ENCODE measurements at regions not wholly inside any gene's neighbourhood (a gene's known extent, or its start where the extent isn't known, plus 50 kb on each side); places are given as distances from the start of the nearest gene placed in this dataset.

DNA sequence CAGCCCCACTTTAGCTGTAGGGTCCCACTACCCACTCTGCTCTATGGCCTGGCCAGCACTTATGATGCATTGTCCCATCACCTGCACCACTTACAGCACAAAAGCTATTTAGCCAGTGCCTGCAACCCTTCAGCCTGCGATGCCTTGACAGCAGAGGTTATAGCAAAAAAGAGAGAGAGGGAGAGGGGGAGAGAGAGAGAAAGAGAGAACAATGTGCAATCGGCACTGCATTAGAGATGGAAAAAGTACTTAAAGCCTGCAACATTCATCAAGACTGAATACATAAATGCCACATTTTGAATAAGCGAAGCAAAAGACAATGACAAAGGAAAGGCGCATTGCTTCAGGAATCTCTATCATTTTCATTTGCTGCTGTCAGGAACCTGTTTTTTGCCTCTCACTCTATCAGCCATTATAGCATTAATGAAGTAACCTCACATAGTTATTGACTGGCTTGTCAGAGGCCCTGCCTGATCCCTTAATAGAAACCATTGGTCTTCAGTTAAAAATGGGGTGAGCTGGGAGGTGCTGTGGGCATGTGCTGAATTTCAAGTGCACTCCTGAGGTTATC, 833.1 kb downstream of the BCL11A start:
- ChIA-PET POLR2A (ENCODE audit: partially characterized antibody) (no interaction called here), CTCF (ENCODE audit: partially characterized antibody) (no interaction called here)
- H3K9ac ChIP-seq (replicated peaks in 1 of 4; ENCODE audit: extremely low read depth in 1 of 4, low read depth in 3 of 4, low read length in 3 of 4): no peak overlapping the region
- H3K56ac ChIP-seq (replicated peaks; ENCODE audit: insufficient read length, low read depth, low read length): no peak overlapping the region
- H2BK5ac ChIP-seq (ENCODE audit: low read depth, low read length): no peak overlapping the region
- H3K14ac ChIP-seq (ENCODE audit: insufficient read length): no peak overlapping the region
- H3K18ac ChIP-seq (ENCODE audit: extremely low read depth, low read length): no peak overlapping the region
- no peak overlapping the region for H3K23ac ChIP-seq (ENCODE audit: insufficient read length)
- no peak for TF ChIP-seq PHF8 (conservative IDR thresholded peaks at IDR 0.05; ENCODE audit: low read depth, low read length)
- TF ChIP-seq CBX8 (IDR thresholded peaks at IDR 0.05; ENCODE audit: borderline replicate concordance, low read depth, low read length): no peak
- TF ChIP-seq KDM5A (IDR thresholded peaks at IDR 0.05; ENCODE audit: low read length): no peak
- H4K8ac ChIP-seq (ENCODE audit: extremely low read depth, insufficient read depth, low read length): no peak overlapping the region
- H3K79me1 ChIP-seq (ENCODE audit: low read depth, low read length): no peaks in the 10 kb centered on the region
- no peak overlapping the region for H4K91ac ChIP-seq (replicated peaks; ENCODE audit: insufficient read length, low read length)
- no peak overlapping the region for H3K27ac ChIP-seq (ENCODE audit: low read depth, low read length)
- H2BK120ac ChIP-seq (replicated peaks; ENCODE audit: low read depth, low read length): no peak overlapping the region
- no peak overlapping the region for H2AK5ac ChIP-seq (ENCODE audit: low read depth, low read length)
- DNase-seq (ENCODE audit: low read depth in 1 of 2, low spot score in 2 of 2): no peak
- H2BK12ac ChIP-seq (ENCODE audit: low read depth, low read length): no peak overlapping the region
- H2BK20ac ChIP-seq (ENCODE audit: low read length): no peak overlapping the region
- no peak overlapping the region for H2AFZ ChIP-seq (ENCODE audit: low read length)
- no peak overlapping the region for H3K4ac ChIP-seq (replicated peaks; ENCODE audit: insufficient read length, low read depth, low read length)
- H3K79me2 ChIP-seq (ENCODE audit: control insufficient read depth in 1 of 2, insufficient read depth in 2 of 2, low read length in 2 of 2): no peaks in the 10 kb centered on the region
- H2BK15ac ChIP-seq (ENCODE audit: low read length): no peak overlapping the region
- H3K27me3 ChIP-seq (replicated peaks in 1 of 4; ENCODE audit: control insufficient read depth in 3 of 4, extremely low read depth in 1 of 4, insufficient read depth in 3 of 4, low read length in 3 of 4): no peaks in the 10 kb centered on the region
- FAIRE-seq: no peak
- H3K23me2 ChIP-seq (ENCODE audit: low read depth, low read length): no peaks in the 10 kb centered on the region
- H3K4me1 ChIP-seq (replicated peaks in 1 of 4; ENCODE audit: control insufficient read depth in 3 of 4, insufficient read depth in 4 of 4, low read length in 3 of 4): 0 out of 7 replicates have a peak, but pooled peaks cover 0 to 2% (median 0%) of the 10 kb centered on the region in 4 experiments
- H3K4me3 ChIP-seq (ENCODE audit: extremely low read depth in 1 of 4, insufficient read depth in 2 of 4, low read depth in 3 of 4, low read length in 4 of 4): no peak overlapping the region
- H3K9me3 ChIP-seq (ENCODE audit: insufficient read depth in 2 of 2, low read depth in 1 of 2, low read length in 1 of 2): no peaks in the 10 kb centered on the region
- no peaks in the 10 kb centered on the region for H3K36me3 ChIP-seq (ENCODE audit: control insufficient read depth in 2 of 4, insufficient read depth in 4 of 4, low read length in 3 of 4)
- 95% methylated on average over 4 of the region's 4 CpGs; no CpG with 5 or more reads in 1 of the 2 experiments for WGBS, 2 experiments (ENCODE audit: extremely low coverage in 1 of 2, insufficient coverage in 1 of 2, insufficient read length in 1 of 2, insufficient replicate concordance in 2 of 2, low coverage in 1 of 2, low lambda C conversion rate in 2 of 2, missing lambda C conversion rate in 1 of 2)
- no peaks in the 10 kb centered on the region for H4K20me1 ChIP-seq (replicated peaks in 1 of 2; ENCODE audit: control insufficient read depth in 1 of 2, insufficient read depth in 2 of 2, low read length in 2 of 2)
- no peak overlapping the region for H3K4me2 ChIP-seq (ENCODE audit: insufficient read depth in 1 of 2, low read depth in 2 of 2, low read length in 2 of 2)
- H4K5ac ChIP-seq (ENCODE audit: insufficient read length, low read depth, low read length): no peak overlapping the region
